ENCODE measurements at regions not wholly inside any gene's neighbourhood (a gene's known extent, or its start where the extent isn't known, plus 50 kb on each side); places are given as distances from the start of the nearest gene placed in this dataset.

GRCh38 chr10:29191674-29192073, 97.2 kb upstream of the LYZL1 start:
- Histone ChIP-seq H2AFZ (no peak overlapping the region), H3K36me3 (ENCODE audit: insufficient read depth) (no peaks in the 10 kb centered on the region), H4K20me1 (replicated peaks; ENCODE audit: insufficient read depth) (no peaks in the 10 kb centered on the region), H3K4me3 (no peak overlapping the region), H3K4me2 (no peak overlapping the region), H3K4me1 (ENCODE audit: insufficient read depth) (no peaks in the 10 kb centered on the region), H3K27ac (ENCODE audit: low read depth) (no peak overlapping the region), H3K9me2 (ENCODE audit: insufficient read depth) (peaks cover 10% of the 10 kb centered on the region; the same call in 1 of the 2 replicates), H3K27me3 (ENCODE audit: insufficient read depth) (no peaks in the 10 kb centered on the region), H3K79me2 (replicated peaks; ENCODE audit: insufficient read depth) (no peaks in the 10 kb centered on the region), H3F3A (replicated peaks; ENCODE audit: low read depth) (no peaks in the 10 kb centered on the region)
- Mint-ChIP-seq H3K36me3 (ENCODE audit: low read depth) (no peaks in the 10 kb centered on the region), H3K27me3 (ENCODE audit: insufficient read depth, low read depth, poor library complexity) (no peaks in the 10 kb centered on the region), H3K4me3 (no peak overlapping the region), H3K9me3 (no peaks in the 10 kb centered on the region; the same call in 2 of the 3 replicates), H3K27ac (no peak overlapping the region), H3K4me1 (peaks cover 5% of the 10 kb centered on the region; the same call in 2 of the 3 replicates)
- ATAC-seq = no peak
- no peak for TF ChIP-seq EZH2phosphoT487 (IDR thresholded peaks at IDR 0.05; ENCODE audit: unreplicated experiment)
- no peak for TF ChIP-seq NANOG (IDR thresholded peaks at IDR 0.05; ENCODE audit: borderline replicate concordance)
- TF ChIP-seq STAT1 (IDR thresholded peaks at IDR 0.05; ENCODE audit: unreplicated experiment) = no peak
- TF ChIP-seq REST (IDR thresholded peaks at IDR 0.05; ENCODE audit: unreplicated experiment) = no peak
- no peak for TF ChIP-seq CREB1 (CRISPR knock-in tag; IDR thresholded peaks at IDR 0.05; ENCODE audit: low read depth)
- TF ChIP-seq JUNB (IDR thresholded peaks at IDR 0.05; ENCODE audit: unreplicated experiment) = no peak
- no peak for TF ChIP-seq CTCF (conservative IDR thresholded peaks at IDR 0.05; ENCODE audit: low read depth in 2 of 2)
- DNase-seq (ENCODE audit: low spot score) = no peak

- Histone ChIP-seq H3K4me1 (ENCODE audit: insufficient read depth) (peaks cover 6% of the 10 kb centered on the region), H3K27ac (ENCODE audit: low read depth) (no peak overlapping the region), H3K4me3 (no peak overlapping the region), H2AFZ (peak overlapping the region; percentile 83; the same call in 1 of the 2 replicates), H3K79me2 (replicated peaks; ENCODE audit: insufficient read depth) (no peaks in the 10 kb centered on the region), H3K4me2 (no peak overlapping the region), H3F3A (replicated peaks; ENCODE audit: low read depth) (no peaks in the 10 kb centered on the region), H3K27me3 (ENCODE audit: insufficient read depth) (no peaks in the 10 kb centered on the region), H3K9me2 (ENCODE audit: insufficient read depth) (no peaks in the 10 kb centered on the region), H4K20me1 (replicated peaks; ENCODE audit: insufficient read depth) (no peaks in the 10 kb centered on the region), H3K36me3 (ENCODE audit: insufficient read depth) (no peaks in the 10 kb centered on the region)
- ATAC-seq (peak; percentile 83), DNase-seq (ENCODE audit: low spot score) (peak; percentile 32)
- Mint-ChIP-seq H3K36me3 (ENCODE audit: low read depth) (no peaks in the 10 kb centered on the region), H3K27me3 (ENCODE audit: insufficient read depth, low read depth, poor library complexity) (peaks cover 2% of the 10 kb centered on the region), H3K4me1 (peaks cover 17% of the 10 kb centered on the region), H3K27ac (no peak overlapping the region), H3K4me3 (no peak overlapping the region), H3K9me3 (no peaks in the 10 kb centered on the region; the same call in 2 of the 3 replicates)
- TF ChIP-seq ZNF462 (CRISPR knock-in tag; IDR thresholded peaks at IDR 0.05) (no peak), ZNF114 (CRISPR knock-in tag; IDR thresholded peaks at IDR 0.05) (no peak), ZNF331 (CRISPR knock-in tag; IDR thresholded peaks at IDR 0.05; ENCODE audit: low read depth) (no peak), EZH2phosphoT487 (IDR thresholded peaks at IDR 0.05; ENCODE audit: unreplicated experiment) (no peak), NANOG (IDR thresholded peaks at IDR 0.05; ENCODE audit: borderline replicate concordance) (no peak), JUNB (IDR thresholded peaks at IDR 0.05; ENCODE audit: unreplicated experiment) (no peak)
Measured at GRCh38 chr10:29199339-29199738, 89.5 kb upstream of the LYZL1 start.

Measured in GM23338 (cell line).